Kidney epithelial cell (primary cell): ENCODE measurements at regions not wholly inside any gene's neighbourhood (a gene's known extent, or its start where the extent isn't known, plus 50 kb on each side); places are given as distances from the start of the nearest gene placed in this dataset.
"Not testable (repeated sequence)": the region's sequence is repeated elsewhere in the genome, so short reads cannot be mapped to it uniquely, and the experiment has no call there.

Experiments used
- DNase-seq: peaks from one replicate; pipeline ENCODE4 v3.0.0-alpha.2; 2010; ENCODE audit warnings: low read depth
- H3K27me3 ChIP-seq: 2 replicates; pipeline ENCODE4 v1.6.0; 2011; ENCODE audit warnings: low read length; ENCODE audit not compliant: control insufficient read depth, insufficient read depth
- H3K36me3 ChIP-seq: 2 replicates; pipeline ENCODE4 v1.5.1; 2011; ENCODE audit warnings: low read length; ENCODE audit not compliant: control insufficient read depth, insufficient read depth
- H3K4me3 ChIP-seq: 2 replicates; pipeline ENCODE4 v1.5.1; 2011; ENCODE audit warnings: low read depth, mild to moderate bottlenecking, control low read depth, low read length
- TF ChIP-seq, protein P1 (sequence below): IDR thresholded peaks from 2 replicates; pipeline ENCODE4 v1.5.1; 2011; ENCODE audit warnings: mild to moderate bottlenecking, moderate library complexity, low read length, control low read depth, inconsistent platforms; ENCODE audit not compliant: insufficient read depth, poor library complexity, severe bottlenecking

DNA sequence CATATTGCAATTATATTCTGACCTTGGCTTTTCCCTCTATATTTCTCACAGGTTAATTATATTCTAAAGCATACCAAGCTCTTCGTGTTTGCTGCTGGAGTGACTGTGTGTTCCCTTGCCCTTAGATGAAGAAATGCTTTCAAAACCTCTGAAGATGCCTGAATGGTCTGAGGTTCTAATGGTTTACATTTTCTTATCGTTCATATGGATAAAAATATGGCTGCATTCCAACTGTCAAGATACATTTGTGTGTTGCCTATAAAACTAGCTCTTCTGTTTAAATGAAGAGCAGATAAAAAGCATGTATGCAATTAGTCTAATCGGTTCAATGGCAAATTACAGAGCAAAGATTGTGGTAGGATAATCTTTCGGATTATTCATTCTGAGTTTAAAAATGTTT lies 68.4 kb upstream of the ANKRD10 start:
- TF ChIP-seq, protein P1, sequence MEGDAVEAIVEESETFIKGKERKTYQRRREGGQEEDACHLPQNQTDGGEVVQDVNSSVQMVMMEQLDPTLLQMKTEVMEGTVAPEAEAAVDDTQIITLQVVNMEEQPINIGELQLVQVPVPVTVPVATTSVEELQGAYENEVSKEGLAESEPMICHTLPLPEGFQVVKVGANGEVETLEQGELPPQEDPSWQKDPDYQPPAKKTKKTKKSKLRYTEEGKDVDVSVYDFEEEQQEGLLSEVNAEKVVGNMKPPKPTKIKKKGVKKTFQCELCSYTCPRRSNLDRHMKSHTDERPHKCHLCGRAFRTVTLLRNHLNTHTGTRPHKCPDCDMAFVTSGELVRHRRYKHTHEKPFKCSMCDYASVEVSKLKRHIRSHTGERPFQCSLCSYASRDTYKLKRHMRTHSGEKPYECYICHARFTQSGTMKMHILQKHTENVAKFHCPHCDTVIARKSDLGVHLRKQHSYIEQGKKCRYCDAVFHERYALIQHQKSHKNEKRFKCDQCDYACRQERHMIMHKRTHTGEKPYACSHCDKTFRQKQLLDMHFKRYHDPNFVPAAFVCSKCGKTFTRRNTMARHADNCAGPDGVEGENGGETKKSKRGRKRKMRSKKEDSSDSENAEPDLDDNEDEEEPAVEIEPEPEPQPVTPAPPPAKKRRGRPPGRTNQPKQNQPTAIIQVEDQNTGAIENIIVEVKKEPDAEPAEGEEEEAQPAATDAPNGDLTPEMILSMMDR, result no peak
- H3K36me3 ChIP-seq, result no peaks in the 10 kb centered on the region
- H3K27me3 ChIP-seq, result no peaks in the 10 kb centered on the region
- H3K4me3 ChIP-seq, result no peak overlapping the region
- DNase-seq, result no peak

DNA sequence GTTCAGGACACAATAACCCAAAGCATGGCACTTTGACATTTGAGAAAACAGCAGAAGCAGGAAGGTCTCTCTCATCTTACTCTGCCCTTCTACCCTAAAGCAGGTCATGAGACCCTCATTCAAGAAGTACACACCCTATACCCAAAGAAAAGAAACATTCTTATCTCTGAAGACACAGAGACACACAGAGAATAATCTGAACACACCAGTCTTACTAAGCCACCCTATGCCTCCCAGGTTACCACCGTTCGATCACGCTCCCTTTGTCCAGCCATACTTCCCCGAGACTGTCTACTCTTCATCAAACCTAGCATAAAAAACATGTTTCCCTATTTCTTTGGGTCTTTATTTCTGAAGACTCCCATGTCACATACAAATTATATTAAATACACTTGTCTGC lies 66.5 kb upstream of the ANKRD10 start:
- no peak for DNase-seq
- Histone ChIP-seq H3K36me3 (no peaks in the 10 kb centered on the region), H3K27me3 (no peaks in the 10 kb centered on the region), H3K4me3 (no peak overlapping the region)
- TF ChIP-seq, protein P1, result no peak

DNA sequence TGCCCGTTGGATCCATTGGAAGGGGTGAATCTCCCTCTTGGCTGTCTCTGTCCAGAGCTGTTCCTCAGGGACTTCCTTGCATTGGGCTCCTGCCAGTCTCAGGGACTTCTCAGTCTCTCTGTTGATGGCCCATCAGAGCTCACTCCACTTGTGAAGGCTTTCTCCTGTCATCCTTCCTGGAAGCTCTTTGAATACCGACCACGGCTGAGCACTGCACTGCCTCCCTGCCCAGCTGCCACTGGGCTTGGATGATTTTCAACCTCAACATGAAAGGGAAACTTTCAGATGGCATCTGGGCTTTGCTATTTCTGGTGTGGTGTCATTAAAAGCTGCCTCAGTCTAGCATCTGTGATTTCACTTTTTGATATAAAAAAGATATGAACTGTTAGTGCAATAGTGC lies 66.1 kb upstream of the ANKRD10 start:
- Histone ChIP-seq H3K27me3 (no peaks in the 10 kb centered on the region), H3K36me3 (no peaks in the 10 kb centered on the region), H3K4me3 (no peak overlapping the region)
- TF ChIP-seq, protein P1, result no peak
- no peak for DNase-seq

DNA sequence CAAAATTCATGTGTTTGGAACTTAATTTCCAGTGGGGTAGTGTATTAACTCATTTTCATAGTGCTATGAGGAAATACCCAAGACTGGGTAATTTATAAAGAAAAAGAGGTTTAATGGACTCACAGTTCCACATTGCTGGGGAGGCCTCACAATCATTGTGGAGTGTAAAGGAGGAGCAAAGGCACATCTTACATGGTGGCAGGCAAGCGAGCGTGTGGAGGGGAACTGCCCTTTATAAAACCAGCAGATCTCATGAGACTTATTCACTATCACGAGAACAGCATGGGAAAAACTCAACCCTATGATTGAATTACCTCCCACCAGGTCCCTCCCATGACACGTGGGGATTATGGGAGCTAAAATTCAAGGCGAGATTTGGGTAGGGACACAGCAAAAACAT lies 64.3 kb upstream of the ANKRD10 start:
- H3K36me3 ChIP-seq, result not testable (repeated sequence)

DNA sequence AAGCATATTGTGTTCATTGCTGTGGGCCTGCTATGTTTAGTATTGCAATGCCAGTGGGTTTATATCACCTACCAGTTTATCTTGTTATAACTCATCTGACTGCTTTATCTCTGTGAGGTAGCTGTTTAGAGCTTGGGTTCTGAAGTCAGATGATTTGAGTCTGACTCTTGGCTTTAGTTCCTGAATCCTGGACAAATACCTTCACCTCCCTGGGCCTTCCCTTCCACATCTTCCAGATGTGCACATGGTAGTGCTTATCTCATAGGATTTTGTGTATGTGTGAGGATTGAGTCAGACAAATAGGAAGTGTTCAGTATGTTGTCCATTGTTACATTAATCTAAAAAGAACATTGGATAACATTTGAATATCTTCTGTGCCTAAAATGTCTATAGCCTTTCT lies 63.5 kb upstream of the ANKRD10 start:
- H3K27me3 ChIP-seq, result no peaks in the 10 kb centered on the region
- H3K36me3 ChIP-seq, result no peaks in the 10 kb centered on the region
- DNase-seq, result no peak
- no peak overlapping the region for H3K4me3 ChIP-seq
- TF ChIP-seq, protein P1, result no peak

More for the DNA sequence above, 64.3 kb upstream of the ANKRD10 start:
- H3K27me3 ChIP-seq, H3K4me3 ChIP-seq, DNase-seq: not testable (repeated sequence)

DNA sequence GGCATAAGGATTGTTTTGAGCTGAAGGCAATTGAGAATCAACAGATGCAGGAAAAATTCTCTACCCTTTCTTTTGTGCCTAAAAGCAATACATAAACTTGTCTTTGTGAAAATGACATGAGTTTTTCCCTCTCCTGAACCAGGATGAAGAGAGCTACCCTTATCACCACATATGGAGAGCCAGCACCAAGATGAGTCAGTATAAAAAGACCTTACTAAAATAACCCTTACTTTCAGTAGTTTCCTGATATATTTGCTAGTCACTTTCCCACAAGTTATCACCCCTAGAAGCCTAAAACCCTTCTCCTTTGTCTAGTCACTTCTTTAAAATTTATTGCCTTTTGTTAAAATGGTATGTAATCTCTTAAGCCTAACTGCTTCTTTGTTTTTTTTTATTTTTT lies 61.9 kb upstream of the ANKRD10 start:
- TF ChIP-seq, protein P1, result no peak
- no peak for DNase-seq
- no peaks in the 10 kb centered on the region for H3K27me3 ChIP-seq
- no peaks in the 10 kb centered on the region for H3K36me3 ChIP-seq
- no peak overlapping the region for H3K4me3 ChIP-seq
